DND-41 (cell line): ENCODE measurements at regions not wholly inside any gene's neighbourhood (a gene's known extent, or its start where the extent isn't known, plus 50 kb on each side); places are given as distances from the start of the nearest gene placed in this dataset.
"Not testable (repeated sequence)": the region's sequence is repeated elsewhere in the genome, so short reads cannot be mapped to it uniquely, and the experiment has no call there.

Experiments used
- EZH2 ChIP-seq: IDR thresholded peaks from 3 replicates; pipeline ENCODE4 v1.6.1; 2012; ENCODE audit warnings: borderline replicate concordance, low read depth, mild to moderate bottlenecking, moderate library complexity, low read length, inconsistent platforms; ENCODE audit not compliant: severe bottlenecking
- TF ChIP-seq, protein P1 (sequence below): IDR thresholded peaks from 2 replicates; pipeline ENCODE4 v1.5.1; 2012; ENCODE audit warnings: borderline replicate concordance, low read length, moderate library complexity, mild to moderate bottlenecking; ENCODE audit not compliant: poor library complexity, severe bottlenecking; ENCODE audit errors: extremely low read depth

DNA sequence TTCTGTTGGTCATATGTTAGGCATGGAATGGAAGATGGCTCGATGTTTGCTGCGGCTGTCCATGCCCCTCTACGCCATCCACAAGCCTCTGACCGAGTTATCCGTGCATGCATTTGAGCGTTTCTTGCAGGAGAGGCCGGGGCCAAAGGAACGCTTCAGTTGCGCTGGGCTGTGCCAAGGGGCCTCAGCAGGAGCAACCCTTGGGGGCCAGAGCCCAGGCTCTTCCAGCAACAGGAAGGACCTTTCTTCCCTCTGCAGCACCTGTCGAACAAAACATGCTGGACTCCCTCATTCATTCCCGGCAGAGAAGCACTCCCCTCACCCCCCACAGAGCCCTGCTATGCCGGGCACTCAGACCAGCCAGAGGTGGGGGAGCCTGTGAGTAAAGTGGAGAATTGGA is 81.4 kb upstream of the CRYM start:
- TF ChIP-seq, protein P1, sequence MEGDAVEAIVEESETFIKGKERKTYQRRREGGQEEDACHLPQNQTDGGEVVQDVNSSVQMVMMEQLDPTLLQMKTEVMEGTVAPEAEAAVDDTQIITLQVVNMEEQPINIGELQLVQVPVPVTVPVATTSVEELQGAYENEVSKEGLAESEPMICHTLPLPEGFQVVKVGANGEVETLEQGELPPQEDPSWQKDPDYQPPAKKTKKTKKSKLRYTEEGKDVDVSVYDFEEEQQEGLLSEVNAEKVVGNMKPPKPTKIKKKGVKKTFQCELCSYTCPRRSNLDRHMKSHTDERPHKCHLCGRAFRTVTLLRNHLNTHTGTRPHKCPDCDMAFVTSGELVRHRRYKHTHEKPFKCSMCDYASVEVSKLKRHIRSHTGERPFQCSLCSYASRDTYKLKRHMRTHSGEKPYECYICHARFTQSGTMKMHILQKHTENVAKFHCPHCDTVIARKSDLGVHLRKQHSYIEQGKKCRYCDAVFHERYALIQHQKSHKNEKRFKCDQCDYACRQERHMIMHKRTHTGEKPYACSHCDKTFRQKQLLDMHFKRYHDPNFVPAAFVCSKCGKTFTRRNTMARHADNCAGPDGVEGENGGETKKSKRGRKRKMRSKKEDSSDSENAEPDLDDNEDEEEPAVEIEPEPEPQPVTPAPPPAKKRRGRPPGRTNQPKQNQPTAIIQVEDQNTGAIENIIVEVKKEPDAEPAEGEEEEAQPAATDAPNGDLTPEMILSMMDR: not testable (repeated sequence)
- TF ChIP-seq EZH2: not testable (repeated sequence)
